ENCODE measurements at regions not wholly inside any gene's neighbourhood (a gene's known extent, or its start where the extent isn't known, plus 50 kb on each side); places are given as distances from the start of the nearest gene placed in this dataset.

GRCh38 chr2:238561230-238561629 lies 134.5 kb downstream of the ASB1 start:
- no peak for DNase-seq (ENCODE audit: low spot score)

GRCh38 chr2:238562446-238562845 lies 135.7 kb downstream of the ASB1 start:
- DNase-seq (ENCODE audit: low spot score) = no peak

- no peak for DNase-seq (ENCODE audit: low spot score)
Measured at GRCh38 chr2:238563551-238563950, 136.8 kb downstream of the ASB1 start.

- no peak for DNase-seq (ENCODE audit: low spot score)
Measured at GRCh38 chr2:238564286-238564920, 137.7 kb downstream of the ASB1 start.

- no peak for DNase-seq (ENCODE audit: low spot score)
Measured at GRCh38 chr2:238565031-238565430, 138.3 kb downstream of the ASB1 start.

- DNase-seq (ENCODE audit: low spot score) = no peak
Measured at GRCh38 chr2:238566001-238566645, 139.4 kb downstream of the ASB1 start.

GRCh38 chr2:238567067-238567855 lies 140.5 kb downstream of the ASB1 start:
- DNase-seq (ENCODE audit: low spot score) = no peak

GRCh38 chr2:238567996-238568395 lies 141.3 kb downstream of the ASB1 start:
- DNase-seq (ENCODE audit: low spot score) = no peak

GRCh38 chr2:238568455-238569440 lies 142.0 kb downstream of the ASB1 start:
- DNase-seq (ENCODE audit: low spot score) = no peak

GRCh38 chr2:238569507-238570195 lies 142.9 kb downstream of the ASB1 start:
- no peak for DNase-seq (ENCODE audit: low spot score)

GRCh38 chr2:238570391-238570790 lies 143.7 kb downstream of the ASB1 start:
- no peak for DNase-seq (ENCODE audit: low spot score)

- DNase-seq (ENCODE audit: low spot score) = no peak
Measured at GRCh38 chr2:238570926-238571325, 144.2 kb downstream of the ASB1 start.

GRCh38 chr2:238571661-238572372 lies 145.1 kb downstream of the ASB1 start:
- DNase-seq (ENCODE audit: low spot score) = no peak

GRCh38 chr2:238573065-238573778 lies 146.5 kb downstream of the ASB1 start:
- no peak for DNase-seq (ENCODE audit: low spot score)

GRCh38 chr2:238573916-238574315 lies 147.2 kb downstream of the ASB1 start:
- DNase-seq (ENCODE audit: low spot score) = no peak

GRCh38 chr2:238574490-238575271 lies 148.0 kb downstream of the ASB1 start:
- no peak for DNase-seq (ENCODE audit: low spot score)

GRCh38 chr2:238576674-238577073 lies 149.9 kb downstream of the ASB1 start:
- no peak for DNase-seq (ENCODE audit: low spot score)

- no peak for DNase-seq (ENCODE audit: low spot score)
Measured at GRCh38 chr2:238578256-238578655, 151.5 kb downstream of the ASB1 start.

- no peak for DNase-seq (ENCODE audit: low spot score)
Measured at GRCh38 chr2:238580486-238580885, 153.8 kb downstream of the ASB1 start.

Data from globus pallidus (tissue), 1 donor.